Sigmoid colon (tissue), 6 donors: ENCODE measurements at regions not wholly inside any gene's neighbourhood (a gene's known extent, or its start where the extent isn't known, plus 50 kb on each side); places are given as distances from the start of the nearest gene placed in this dataset.
"Not testable (repeated sequence)": the region's sequence is repeated elsewhere in the genome, so short reads cannot be mapped to it uniquely, and the experiment has no call there.

Source experiments
- DNase-seq: peaks from one replicate; pipeline ENCODE4 v3.0.0-alpha.2; 2019
- H3K27ac ChIP-seq, 4 donors: fragments of 200-600 bp; sonication (generic); one replicate each; pipeline ENCODE4 v1.5.1; 2016 to 2019; ENCODE audit warnings: mild to moderate bottlenecking in 1 of 4
- H3K27me3 ChIP-seq, 3 donors: fragments of 200-600 bp; sonication (generic); one replicate each; pipeline ENCODE4 v1.5.1; 2019; ENCODE audit warnings: mild to moderate bottlenecking in 1 of 3
- H3K36me3 ChIP-seq, 4 donors: fragments of 200-600 bp; sonication (generic); one replicate each; pipeline ENCODE4 v1.5.1; 2016 to 2019
- H3K4me1 ChIP-seq, 4 donors: fragments of 200-600 bp; sonication (generic); one replicate each; pipeline ENCODE4 v1.5.1; 2017 to 2019
- H3K4me3 ChIP-seq, 4 donors: fragments of 200-600 bp; sonication (generic); one replicate each; pipeline ENCODE4 v1.5.1; 2017 to 2019; ENCODE audit warnings: mild to moderate bottlenecking in 2 of 4, moderate library complexity in 1 of 4
- H3K9me3 ChIP-seq, 4 donors: fragments of 200-600 bp in 3 of 4; sonication (generic) in 3 of 4; one replicate each; pipeline versions ENCODE4 v1.5.1 to v1.6.1; 2013 to 2019
- EP300 ChIP-seq, 4 donors: sonication (generic); formaldehyde crosslinking; IDR thresholded peaks; one replicate each; pipeline ENCODE4 v1.6.1; 2017; ENCODE audit warnings: antibody characterized with exemption in 4 of 4
- POLR2A ChIP-seq, 2 donors: fragments of 450-650 bp; IDR thresholded peaks; one replicate each; pipeline ENCODE4 v1.6.1; 2016; ENCODE audit warnings: antibody characterized with exemption in 2 of 2, mild to moderate bottlenecking in 2 of 2, moderate library complexity in 2 of 2
- POLR2AphosphoS5 ChIP-seq, 4 donors: sonication (generic); formaldehyde crosslinking; IDR thresholded peaks; one replicate each; pipeline ENCODE4 v1.6.1; 2017; ENCODE audit warnings: antibody characterized with exemption in 4 of 4
- WGBS, 2 donors: extraction: QIAGEN DNeasy Blood & Tissue Kit; methylation state at CpG; one replicate each; pipeline ENCODE4 v1.1.7; 2013; 5-methylcytosine and 5-hydroxymethylcytosine counted together
- intact Hi-C: fragments of 100-400 bp; cut with DNase I; formaldehyde crosslinking; loops from one replicate; pipeline ENCODE4 v1.15.1; 2023
- TF ChIP-seq, protein P1 (sequence below), 4 experiments: fragments of 450-650 bp in 3 of 4; fragments of 200-600 bp in 1 of 4; IDR thresholded peaks; one replicate each; pipeline ENCODE4 v1.5.1; 2016 to 2019; ENCODE audit warnings: antibody characterized with exemption in 4 of 4, mild to moderate bottlenecking in 3 of 4, moderate library complexity in 2 of 4
- donor health status: healthy with polysubstance abuse.
- donor health status: healthy.

DNA sequence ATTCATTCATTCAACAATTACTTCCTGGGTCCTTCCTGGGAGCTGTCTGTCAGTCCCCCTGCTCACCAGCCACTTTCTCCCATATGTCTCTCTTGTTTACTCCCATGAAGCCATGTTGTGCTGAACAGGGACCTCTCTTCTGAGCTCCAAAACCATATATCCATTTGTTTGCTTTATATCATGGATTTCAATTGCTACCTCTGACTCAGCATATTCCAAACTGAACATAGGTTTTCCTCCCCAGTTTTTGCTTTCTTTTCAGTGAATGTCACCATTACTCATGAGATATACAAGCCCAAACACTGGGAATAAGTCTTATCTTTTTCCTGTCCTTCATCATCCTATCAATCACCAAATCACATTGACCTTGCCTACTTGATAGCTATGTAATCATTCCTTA, 152.5 kb upstream of the P2RY1 start:
- Histone ChIP-seq H3K4me3 (no peak overlapping the region), H3K27me3 (no peaks in the 10 kb centered on the region), H3K36me3 (no peaks in the 10 kb centered on the region), H3K9me3 (no peaks in the 10 kb centered on the region), H3K27ac (no peak overlapping the region), H3K4me1 (no peaks in the 10 kb centered on the region)
- no peak for TF ChIP-seq EP300 (IDR thresholded peaks at IDR 0.05)
- no peak for TF ChIP-seq POLR2A (IDR thresholded peaks at IDR 0.05)
- TF ChIP-seq, protein P1, sequence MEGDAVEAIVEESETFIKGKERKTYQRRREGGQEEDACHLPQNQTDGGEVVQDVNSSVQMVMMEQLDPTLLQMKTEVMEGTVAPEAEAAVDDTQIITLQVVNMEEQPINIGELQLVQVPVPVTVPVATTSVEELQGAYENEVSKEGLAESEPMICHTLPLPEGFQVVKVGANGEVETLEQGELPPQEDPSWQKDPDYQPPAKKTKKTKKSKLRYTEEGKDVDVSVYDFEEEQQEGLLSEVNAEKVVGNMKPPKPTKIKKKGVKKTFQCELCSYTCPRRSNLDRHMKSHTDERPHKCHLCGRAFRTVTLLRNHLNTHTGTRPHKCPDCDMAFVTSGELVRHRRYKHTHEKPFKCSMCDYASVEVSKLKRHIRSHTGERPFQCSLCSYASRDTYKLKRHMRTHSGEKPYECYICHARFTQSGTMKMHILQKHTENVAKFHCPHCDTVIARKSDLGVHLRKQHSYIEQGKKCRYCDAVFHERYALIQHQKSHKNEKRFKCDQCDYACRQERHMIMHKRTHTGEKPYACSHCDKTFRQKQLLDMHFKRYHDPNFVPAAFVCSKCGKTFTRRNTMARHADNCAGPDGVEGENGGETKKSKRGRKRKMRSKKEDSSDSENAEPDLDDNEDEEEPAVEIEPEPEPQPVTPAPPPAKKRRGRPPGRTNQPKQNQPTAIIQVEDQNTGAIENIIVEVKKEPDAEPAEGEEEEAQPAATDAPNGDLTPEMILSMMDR (IDR thresholded peaks at IDR 0.05) = no peak
- no peak for TF ChIP-seq POLR2AphosphoS5 (IDR thresholded peaks at IDR 0.05)
- intact Hi-C loops = no loop called here
- no peak for DNase-seq

DNA sequence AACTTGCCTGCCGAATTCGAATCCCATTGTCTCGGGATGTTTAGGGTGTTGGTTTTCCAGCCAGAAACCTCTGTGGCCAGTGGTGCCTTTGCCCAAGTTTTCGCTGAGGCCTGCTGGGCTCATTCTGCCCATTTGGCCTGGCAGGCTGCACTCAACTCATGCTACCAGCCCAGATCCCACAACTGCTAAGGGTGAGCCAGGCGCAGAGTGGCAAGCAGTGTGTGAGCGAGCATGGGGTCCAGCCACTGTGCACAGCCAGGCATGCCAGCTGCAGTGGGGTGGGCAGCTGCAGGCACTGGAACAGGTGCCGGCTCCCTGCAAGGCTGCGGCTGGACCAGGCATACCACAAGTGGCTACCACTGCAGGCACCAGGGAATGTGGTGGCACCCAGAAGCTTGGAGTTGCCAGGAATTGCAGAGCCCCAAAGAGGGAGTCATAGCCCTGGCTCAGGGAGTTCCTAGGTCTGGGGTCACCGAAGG, 151.4 kb upstream of the P2RY1 start:
- no peak for TF ChIP-seq POLR2A (IDR thresholded peaks at IDR 0.05)
- no peak for TF ChIP-seq POLR2AphosphoS5 (IDR thresholded peaks at IDR 0.05)
- TF ChIP-seq, protein P1 (IDR thresholded peaks at IDR 0.05) = no peak
- no peak for TF ChIP-seq EP300 (IDR thresholded peaks at IDR 0.05)

GRCh38 chr3:152684279-152684678, 150.7 kb upstream of the P2RY1 start:
- Histone ChIP-seq H3K27me3 (no peaks in the 10 kb centered on the region), H3K4me1 (no peaks in the 10 kb centered on the region), H3K36me3 (no peaks in the 10 kb centered on the region), H3K9me3 (no peaks in the 10 kb centered on the region), H3K4me3 (no peak overlapping the region), H3K27ac (no peak overlapping the region)
- 92 to 95% methylated on average over 1 of the region's 1 CpG for WGBS, 2 donors
- TF ChIP-seq, protein P1 (IDR thresholded peaks at IDR 0.05) = no peak
- TF ChIP-seq POLR2AphosphoS5 (IDR thresholded peaks at IDR 0.05) (no peak), POLR2A (IDR thresholded peaks at IDR 0.05) (no peak), EP300 (IDR thresholded peaks at IDR 0.05) (no peak)
- no peak for DNase-seq
- intact Hi-C loops = no loop called here

More for the DNA sequence above, 151.4 kb upstream of the P2RY1 start:
- H3K4me3 ChIP-seq = no peak overlapping the region
- DNase-seq = no peak
- no peaks in the 10 kb centered on the region for H3K36me3 ChIP-seq
- H3K4me1 ChIP-seq = no peaks in the 10 kb centered on the region
- no peak overlapping the region for H3K27ac ChIP-seq
- intact Hi-C loops = no loop called here
- no peaks in the 10 kb centered on the region for H3K9me3 ChIP-seq
- 94 to 95% methylated on average over 9 of the region's 9 CpGs for WGBS, 2 donors
- no peaks in the 10 kb centered on the region for H3K27me3 ChIP-seq

GRCh38 chr3:152688313-152688712, 146.6 kb upstream of the P2RY1 start:
- Histone ChIP-seq H3K27me3 (no peaks in the 10 kb centered on the region), H3K9me3 (peaks cover 0 to 5% (median 0%) of the 10 kb centered on the region in 4 donors), H3K36me3 (no peaks in the 10 kb centered on the region), H3K4me3 (no peak overlapping the region), H3K27ac (no peak overlapping the region), H3K4me1 (no peaks in the 10 kb centered on the region)
- no peak for DNase-seq
- TF ChIP-seq EP300 (IDR thresholded peaks at IDR 0.05) = no peak
- TF ChIP-seq, protein P1 (IDR thresholded peaks at IDR 0.05) = no peak
- intact Hi-C loops = no loop called here
- 53 to 74% methylated on average over 5 of the region's 5 CpGs for WGBS, 2 donors

DNA sequence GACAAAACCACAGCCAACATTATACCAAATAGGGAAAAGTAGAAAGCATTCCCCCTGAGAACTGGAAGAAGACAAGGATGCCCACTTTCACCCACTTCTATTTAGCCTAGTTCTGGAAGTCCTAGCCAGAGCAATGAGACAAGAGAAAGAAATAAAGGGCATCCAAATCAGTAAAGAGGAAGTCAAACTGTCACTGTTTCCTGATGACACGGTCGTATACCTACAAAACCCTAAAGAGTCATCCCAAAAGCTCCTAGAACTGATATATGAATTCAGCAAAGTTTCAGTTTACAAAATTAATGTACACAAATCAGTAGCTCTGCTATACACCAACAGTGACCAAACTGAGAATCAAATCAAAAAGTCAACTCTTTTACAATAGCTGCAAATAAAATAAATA, 142.6 kb upstream of the P2RY1 start:
- H3K4me1 ChIP-seq, intact Hi-C loops, DNase-seq, H3K36me3 ChIP-seq, H3K27ac ChIP-seq, H3K9me3 ChIP-seq, H3K4me3 ChIP-seq, H3K27me3 ChIP-seq: not testable (repeated sequence)
- 57 to 86% methylated on average over 2 of the region's 2 CpGs for WGBS, 2 donors

DNA sequence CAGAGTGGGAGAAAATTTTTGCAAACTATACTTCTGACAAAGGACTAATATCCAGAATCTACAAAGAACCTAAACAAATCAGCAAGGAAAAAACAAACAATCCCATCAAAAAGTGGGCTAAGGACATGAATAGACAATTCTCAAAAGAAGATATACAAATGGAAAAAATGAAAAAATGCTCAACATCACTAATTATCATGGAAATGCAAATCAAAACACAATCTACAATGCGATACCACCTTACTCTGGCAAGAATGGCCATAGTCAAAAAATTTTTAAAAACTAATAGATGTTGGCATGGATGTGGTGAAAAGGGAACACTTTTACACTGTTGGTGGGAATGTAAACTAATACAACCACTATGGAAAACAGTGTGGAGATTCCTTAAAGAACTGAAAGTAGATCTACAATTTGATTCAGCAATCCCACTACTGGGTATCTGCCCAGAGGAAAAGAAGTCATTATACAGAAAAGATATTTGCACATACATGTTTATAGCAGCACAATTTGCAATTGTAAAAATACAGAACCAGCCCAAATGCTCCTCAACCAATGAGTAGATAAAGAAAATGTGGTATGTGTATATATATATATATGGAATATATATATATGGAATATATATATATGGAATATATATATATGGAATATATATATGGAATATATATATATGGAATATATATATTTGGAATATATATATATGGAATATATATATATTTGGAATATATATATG, 141.2 kb upstream of the P2RY1 start:
- intact Hi-C loops, H3K9me3 ChIP-seq, H3K36me3 ChIP-seq, H3K27me3 ChIP-seq, H3K4me3 ChIP-seq, H3K4me1 ChIP-seq, H3K27ac ChIP-seq, DNase-seq: not testable (repeated sequence)
- WGBS, 2 donors = 98 to 100% methylated on average over 1 of the region's 1 CpG
